DND-41 (cell line): ENCODE measurements at regions not wholly inside any gene's neighbourhood (a gene's known extent, or its start where the extent isn't known, plus 50 kb on each side); places are given as distances from the start of the nearest gene placed in this dataset.

Source experiments
- ATAC-seq: fragments of 200-7000 bp; cut with Tn5 transposase; 3 replicates; pipeline ENCODE4 v1.9.1; 2021; ENCODE audit warnings: low read depth; ENCODE audit not compliant: insufficient read depth
- DNase-seq: peaks from one replicate; pipeline ENCODE4 v3.0.0-alpha.2; 2020
- H2AFZ ChIP-seq: 2 replicates; pipeline ENCODE4 v1.6.0; 2012; ENCODE audit warnings: low read depth, low read length
- H3K27ac ChIP-seq: 2 replicates; pipeline ENCODE4 v1.5.1; 2012; ENCODE audit warnings: low read length, inconsistent platforms
- H3K27me3 ChIP-seq: fragments of 200-600 bp; sonication (generic); 2 replicates; pipeline ENCODE4 v1.6.0; 2012; ENCODE audit warnings: low read length, mild to moderate bottlenecking, inconsistent platforms; ENCODE audit not compliant: insufficient read depth, poor library complexity
- H3K36me3 ChIP-seq: 2 replicates; pipeline ENCODE4 v1.5.1; 2012; ENCODE audit warnings: low read length, inconsistent platforms; ENCODE audit not compliant: insufficient read depth
- H3K4me1 ChIP-seq: 2 replicates; pipeline ENCODE4 v1.5.1; 2012; ENCODE audit warnings: mild to moderate bottlenecking, low read length; ENCODE audit not compliant: insufficient read depth
- H3K4me2 ChIP-seq: 2 replicates; pipeline ENCODE4 v1.6.0; 2012; ENCODE audit warnings: mild to moderate bottlenecking, moderate library complexity, low read length, inconsistent platforms; ENCODE audit not compliant: insufficient read depth
- H3K4me3 ChIP-seq, 2 experiments: fragments of 200-600 bp in 1 of 2; shearing (Covaris generic) in 1 of 2; 2 replicates each; pipeline ENCODE4 v1.5.1; 2012 to 2016; ENCODE audit warnings: inconsistent platforms in 2 of 2, low read length in 2 of 2, mild to moderate bottlenecking in 2 of 2, low read depth in 1 of 2, moderate library complexity in 1 of 2
- H3K79me2 ChIP-seq: 2 replicates; pipeline ENCODE4 v1.6.0; 2012; ENCODE audit warnings: low read length, inconsistent platforms; ENCODE audit not compliant: insufficient read depth
- H3K9ac ChIP-seq: 2 replicates; pipeline ENCODE4 v1.6.0; 2012; ENCODE audit warnings: low read depth, mild to moderate bottlenecking, inconsistent platforms, low read length, moderate library complexity
- H3K9me3 ChIP-seq: 2 replicates; pipeline ENCODE4 v1.5.1; 2012; ENCODE audit warnings: low read length, moderate library complexity, mild to moderate bottlenecking, inconsistent platforms; ENCODE audit not compliant: insufficient read depth, severe bottlenecking
- H4K20me1 ChIP-seq: 2 replicates; pipeline ENCODE4 v1.6.0; 2012; ENCODE audit warnings: low read length; ENCODE audit not compliant: insufficient read depth
- CTCF ChIP-seq: IDR thresholded peaks from 2 replicates; pipeline ENCODE4 v1.5.1; 2012; ENCODE audit warnings: borderline replicate concordance, low read length, moderate library complexity, mild to moderate bottlenecking; ENCODE audit not compliant: poor library complexity, severe bottlenecking; ENCODE audit errors: extremely low read depth
- EZH2 ChIP-seq: IDR thresholded peaks from 3 replicates; pipeline ENCODE4 v1.6.1; 2012; ENCODE audit warnings: borderline replicate concordance, low read depth, mild to moderate bottlenecking, moderate library complexity, low read length, inconsistent platforms; ENCODE audit not compliant: severe bottlenecking

DNA sequence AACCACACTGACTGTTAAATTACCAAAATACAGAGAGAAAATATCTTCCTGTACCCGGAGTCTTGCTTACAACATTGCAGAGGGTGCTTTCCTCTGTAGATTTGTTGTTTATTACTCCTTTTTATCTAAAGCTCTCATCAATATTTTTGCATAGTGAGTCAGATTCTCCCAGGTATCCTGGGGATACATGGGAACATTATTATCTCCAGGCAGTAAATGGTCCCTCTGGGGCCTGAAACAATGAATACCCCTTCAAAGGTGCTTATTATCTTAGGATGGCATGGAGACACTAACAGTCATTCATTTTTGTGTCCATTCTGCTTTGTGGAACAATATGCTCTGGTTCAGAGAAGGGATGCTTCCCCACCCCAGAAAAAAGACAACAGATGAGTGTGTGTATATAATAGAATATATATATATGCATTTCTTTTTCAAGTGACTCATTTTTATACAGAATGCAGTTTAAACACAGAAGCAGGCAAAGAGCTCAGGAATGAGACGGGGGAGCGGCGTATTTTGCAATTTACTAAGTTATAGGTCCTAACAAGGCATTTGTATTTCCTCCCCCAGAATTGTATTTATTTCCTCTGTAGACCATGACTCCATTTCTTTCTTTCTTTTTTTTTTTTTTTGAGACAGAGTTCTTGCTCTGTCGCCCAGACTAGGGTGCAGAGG, 424.8 kb upstream of the ZEB2 start:
- Histone ChIP-seq H3K27me3 (no peaks in the 10 kb centered on the region), H3K4me1 (no peaks in the 10 kb centered on the region), H3K4me3 (no peak overlapping the region), H3K9me3 (no peaks in the 10 kb centered on the region), H3K79me2 (no peaks in the 10 kb centered on the region), H3K9ac (no peak overlapping the region), H3K4me2 (no peak overlapping the region), H3K27ac (no peak overlapping the region), H4K20me1 (no peaks in the 10 kb centered on the region), H2AFZ (no peak overlapping the region), H3K36me3 (no peaks in the 10 kb centered on the region)
- TF ChIP-seq EZH2 (no peak), CTCF (no peak)
- DNase-seq (no peak), ATAC-seq (no peak)

DNA sequence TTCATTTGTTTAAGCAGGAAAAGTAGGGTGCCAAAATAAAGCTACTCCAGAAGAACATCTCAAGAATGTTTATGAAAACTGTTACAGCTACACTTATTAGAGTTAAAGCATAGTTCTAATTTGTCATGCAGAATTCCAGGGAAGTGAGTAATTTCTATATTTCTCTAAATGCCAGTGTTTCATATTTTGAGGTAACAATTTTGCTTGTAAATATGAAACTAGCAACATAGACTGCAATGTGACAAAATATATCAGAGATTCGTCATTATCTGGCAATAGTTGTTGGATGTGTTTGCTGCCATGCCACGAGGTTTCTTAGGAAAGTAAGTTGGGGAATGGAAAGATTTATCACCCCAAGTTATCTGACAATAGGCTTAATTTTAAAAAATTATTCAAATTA, 424.1 kb upstream of the ZEB2 start:
- H3K79me2 ChIP-seq = no peaks in the 10 kb centered on the region
- TF ChIP-seq CTCF (no peak), EZH2 (no peak)
- H4K20me1 ChIP-seq = no peaks in the 10 kb centered on the region
- H3K27ac ChIP-seq = no peak overlapping the region
- no peak overlapping the region for H3K4me3 ChIP-seq
- H3K9ac ChIP-seq = no peak overlapping the region
- no peaks in the 10 kb centered on the region for H3K27me3 ChIP-seq
- no peak for DNase-seq
- no peaks in the 10 kb centered on the region for H3K4me1 ChIP-seq
- H3K36me3 ChIP-seq = no peaks in the 10 kb centered on the region
- H2AFZ ChIP-seq = no peak overlapping the region
- no peak overlapping the region for H3K4me2 ChIP-seq
- no peak for ATAC-seq
- H3K9me3 ChIP-seq = no peaks in the 10 kb centered on the region

DNA sequence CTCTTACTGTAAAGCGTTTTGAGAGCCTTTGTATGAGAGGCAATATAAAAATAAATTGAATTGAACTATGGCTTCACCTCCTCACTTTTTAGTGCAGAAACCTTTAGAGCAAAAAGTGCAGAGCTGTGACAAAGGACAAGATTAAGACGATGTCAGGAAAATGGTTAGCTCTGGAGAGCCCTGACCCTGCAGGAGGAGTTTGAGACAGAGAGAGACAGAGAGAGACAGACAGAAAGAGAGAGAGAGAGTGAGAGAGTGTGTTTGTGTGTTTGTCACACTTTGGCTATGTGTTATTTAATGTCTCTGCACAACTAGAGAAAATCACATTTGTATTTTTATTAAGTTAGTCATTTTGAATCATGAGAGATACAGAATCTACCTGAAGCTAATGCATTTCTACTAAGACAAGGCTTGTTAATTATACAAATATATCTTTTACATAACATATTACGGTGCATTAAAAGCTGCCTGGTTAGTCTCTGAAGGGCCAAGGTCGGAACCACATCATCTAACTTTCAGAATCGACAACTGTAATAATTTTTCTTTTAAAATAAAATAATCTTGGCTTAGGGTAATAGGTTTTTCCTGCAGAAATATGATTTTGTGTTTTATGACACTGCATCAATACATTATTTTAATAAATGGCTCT, 423.5 kb upstream of the ZEB2 start:
- Histone ChIP-seq H3K27me3 (no peaks in the 10 kb centered on the region), H3K9me3 (no peaks in the 10 kb centered on the region), H3K9ac (no peak overlapping the region), H3K4me1 (no peaks in the 10 kb centered on the region), H2AFZ (0 out of 2 replicates have a peak overlapping the region, but pooled peaks have one; percentile 30), H4K20me1 (no peaks in the 10 kb centered on the region), H3K79me2 (no peaks in the 10 kb centered on the region), H3K36me3 (no peaks in the 10 kb centered on the region), H3K4me2 (no peak overlapping the region), H3K27ac (no peak overlapping the region), H3K4me3 (no peak overlapping the region)
- DNase-seq (no peak), ATAC-seq (no peak)
- TF ChIP-seq CTCF (no peak), EZH2 (no peak)
